OCI-LY7 (cell line): ENCODE measurements at regions not wholly inside any gene's neighbourhood (a gene's known extent, or its start where the extent isn't known, plus 50 kb on each side); places are given as distances from the start of the nearest gene placed in this dataset.

ENCODE experiments used
- EZH2phosphoT487 ChIP-seq: fragments of 200-600 bp; sonication (generic); IDR thresholded peaks from 2 replicates; pipeline ENCODE4 v1.6.1; 2018; ENCODE audit warnings: low read depth, borderline replicate concordance, mild to moderate bottlenecking, mixed run types, antibody characterized with exemption, low read length, moderate library complexity, mixed read lengths
- TF ChIP-seq, protein P1 (sequence below): fragments of 200-600 bp; sonication (generic); conservative IDR thresholded peaks from 2 replicates; pipeline ENCODE4 v1.5.1; 2014; ENCODE audit warnings: mild to moderate bottlenecking, antibody characterized with exemption, low read length, moderate library complexity, mixed read lengths

DNA sequence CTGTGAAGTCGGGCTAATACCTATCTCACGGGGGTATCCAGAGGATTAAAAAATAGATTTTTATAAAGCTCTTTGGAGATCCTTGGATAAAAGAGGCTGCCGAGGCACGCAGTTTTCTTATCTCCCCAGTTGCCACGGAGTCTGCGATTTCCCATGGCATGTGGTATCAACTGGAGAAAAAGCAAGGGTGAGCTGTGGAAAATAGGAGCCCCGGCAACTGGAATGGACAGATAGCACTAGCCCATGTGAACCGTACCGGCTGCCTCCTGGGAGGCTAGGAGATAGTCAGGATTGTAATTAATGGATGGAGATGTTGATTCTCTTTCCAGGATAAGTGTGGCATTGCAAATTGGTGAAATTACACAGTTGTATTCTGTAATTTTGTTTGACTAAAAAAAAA is 407.6 kb upstream of the KCNH7 start:
- TF ChIP-seq, protein P1, sequence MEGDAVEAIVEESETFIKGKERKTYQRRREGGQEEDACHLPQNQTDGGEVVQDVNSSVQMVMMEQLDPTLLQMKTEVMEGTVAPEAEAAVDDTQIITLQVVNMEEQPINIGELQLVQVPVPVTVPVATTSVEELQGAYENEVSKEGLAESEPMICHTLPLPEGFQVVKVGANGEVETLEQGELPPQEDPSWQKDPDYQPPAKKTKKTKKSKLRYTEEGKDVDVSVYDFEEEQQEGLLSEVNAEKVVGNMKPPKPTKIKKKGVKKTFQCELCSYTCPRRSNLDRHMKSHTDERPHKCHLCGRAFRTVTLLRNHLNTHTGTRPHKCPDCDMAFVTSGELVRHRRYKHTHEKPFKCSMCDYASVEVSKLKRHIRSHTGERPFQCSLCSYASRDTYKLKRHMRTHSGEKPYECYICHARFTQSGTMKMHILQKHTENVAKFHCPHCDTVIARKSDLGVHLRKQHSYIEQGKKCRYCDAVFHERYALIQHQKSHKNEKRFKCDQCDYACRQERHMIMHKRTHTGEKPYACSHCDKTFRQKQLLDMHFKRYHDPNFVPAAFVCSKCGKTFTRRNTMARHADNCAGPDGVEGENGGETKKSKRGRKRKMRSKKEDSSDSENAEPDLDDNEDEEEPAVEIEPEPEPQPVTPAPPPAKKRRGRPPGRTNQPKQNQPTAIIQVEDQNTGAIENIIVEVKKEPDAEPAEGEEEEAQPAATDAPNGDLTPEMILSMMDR: no peak
- TF ChIP-seq EZH2phosphoT487: no peak
